GM12878 (cell line): ENCODE measurements at regions not wholly inside any gene's neighbourhood (a gene's known extent, or its start where the extent isn't known, plus 50 kb on each side); places are given as distances from the start of the nearest gene placed in this dataset.

Experiments
- ATAC-seq: fragments of 200-7000 bp; cut with Tn5 transposase; 3 replicates; pipeline ENCODE4 v1.9.1; 2020; ENCODE audit warnings: mild to moderate bottlenecking, moderate library complexity
- BruUV-seq: library from RNA; stranded (reverse); fragments of 400-500 nt; replicated peaks from 2 replicates; lab custom pipeline; 2021; lab: Mats Ljungman, UMichigan
- CTCF ChIA-PET: fragments of 300-600 bp; sonication (Branson Sonifier 250); formaldehyde crosslinking; extraction: SDS; loops from one replicate; lab custom pipeline; 2021; ENCODE audit warnings: inconsistent platforms; lab: Yijun Ruan, JAX
- POLR2A ChIA-PET: fragments of 350-600 bp; formaldehyde crosslinking; extraction: SDS; loops from one replicate; lab custom pipeline; 2021; ENCODE audit warnings: inconsistent platforms; lab: Charles Lee
- RAD21 ChIA-PET: fragments of 300-600 bp; sonication (Branson Sonifier 250); formaldehyde crosslinking; loops from one replicate; lab custom pipeline; 2023; ENCODE audit warnings: antibody characterized with exemption; ENCODE audit not compliant: unreplicated experiment; lab: Charles Lee
- SMC1A ChIA-PET: fragments of 300-600 bp; sonication (Branson Sonifier 250); formaldehyde crosslinking; loops from one replicate; lab custom pipeline; 2023; ENCODE audit not compliant: unreplicated experiment, uncharacterized antibody; lab: Charles Lee
- DNase-seq: peaks from one replicate; pipeline ENCODE4 v3.0.0-alpha.2; 2011; ENCODE audit warnings: low read depth, low spot score
- FAIRE-seq: peaks from 3 replicates; lab custom pipeline; 2011; peaks lifted over from hg19 to GRCh38; lab: Jason Lieb, UNC
- H2AFZ ChIP-seq: 2 replicates; pipeline ENCODE4 v1.6.0; 2011; ENCODE audit warnings: low read depth, low read length, control low read depth; ENCODE audit not compliant: control insufficient read depth
- H3K27ac ChIP-seq: 2 replicates; pipeline ENCODE4 v1.5.1; 2011; ENCODE audit warnings: control low read depth; ENCODE audit not compliant: control insufficient read depth, insufficient read depth
- H3K27me3 ChIP-seq, 2 experiments: replicated peaks in 1 of 2; 2 replicates each; pipeline versions ENCODE4 v1.6.0 to v1.6.1; 2011; ENCODE audit warnings: low read length in 1 of 2; ENCODE audit not compliant: control insufficient read depth in 2 of 2, insufficient read depth in 2 of 2
- H3K36me3 ChIP-seq, 2 experiments: 2 replicates each; pipeline ENCODE4 v1.5.1; 2011; ENCODE audit warnings: low read length in 1 of 2; ENCODE audit not compliant: control insufficient read depth in 2 of 2, insufficient read depth in 2 of 2
- H3K4me1 ChIP-seq: 2 replicates; pipeline ENCODE4 v1.6.1; 2011; ENCODE audit warnings: mild to moderate bottlenecking, low read length, moderate library complexity, mixed read lengths; ENCODE audit not compliant: control insufficient read depth, insufficient read depth
- H3K4me2 ChIP-seq: 2 replicates; pipeline ENCODE4 v1.6.0; 2011; ENCODE audit warnings: control low read depth; ENCODE audit not compliant: control insufficient read depth, insufficient read depth
- H3K4me3 ChIP-seq: fragments of 200-600 bp; sonication (generic); 2 replicates; pipeline ENCODE4 v1.5.1; 2016
- H3K79me2 ChIP-seq: 2 replicates; pipeline ENCODE4 v1.6.0; 2011; ENCODE audit warnings: low read length; ENCODE audit not compliant: control insufficient read depth, insufficient read depth
- H3K9ac ChIP-seq: 2 replicates; pipeline ENCODE4 v1.8.0; 2011; ENCODE audit warnings: low read length, control low read depth, mixed read lengths; ENCODE audit not compliant: control insufficient read depth, insufficient read depth
- H3K9me3 ChIP-seq: replicated peaks from 3 replicates; pipeline ENCODE4 v1.5.1; 2011; ENCODE audit warnings: mild to moderate bottlenecking, low read length; ENCODE audit not compliant: control insufficient read depth, insufficient read depth
- H4K20me1 ChIP-seq: 2 replicates; pipeline ENCODE4 v1.6.0; 2011; ENCODE audit not compliant: control insufficient read depth, insufficient read depth
- CBFB ChIP-seq: IDR thresholded peaks from 2 replicates; pipeline ENCODE4 v1.6.1; 2016; ENCODE audit warnings: antibody characterized with exemption, low read depth
- CREB1 ChIP-seq: IDR thresholded peaks from 2 replicates; pipeline ENCODE4 v1.6.1; 2012; ENCODE audit warnings: low read depth, mild to moderate bottlenecking, inconsistent platforms
- HDAC2 ChIP-seq: fragments of 200-600 bp; sonication (generic); IDR thresholded peaks from 2 replicates; pipeline ENCODE4 v1.6.1; 2017
- JUND ChIP-seq: IDR thresholded peaks from 2 replicates; pipeline ENCODE4 v1.6.1; 2012; ENCODE audit warnings: low read depth, mild to moderate bottlenecking, low read length, improper control_type of control experiment, moderate library complexity
- RELA ChIP-seq: fragments of 450-650 bp; IDR thresholded peaks from 2 replicates; pipeline ENCODE4 v1.8.0; 2014; ENCODE audit warnings: borderline replicate concordance; ENCODE audit not compliant: partially characterized antibody
- RUNX3 ChIP-seq: IDR thresholded peaks from 2 replicates; pipeline ENCODE4 v1.6.1; 2012; ENCODE audit warnings: low read length, inconsistent platforms
- SIN3A ChIP-seq: IDR thresholded peaks from 2 replicates; pipeline ENCODE4 v1.6.1; 2012; ENCODE audit warnings: low read depth, low read length, improper control_type of control experiment
- SMARCA5 ChIP-seq: fragments of 450-650 bp; IDR thresholded peaks from 2 replicates; pipeline ENCODE4 v1.6.1; 2017; ENCODE audit warnings: mild to moderate bottlenecking
- STAT3 ChIP-seq: IDR thresholded peaks from 2 replicates; pipeline ENCODE4 v1.6.1; 2011; ENCODE audit warnings: low read depth, low read length, improper control_type of control experiment
- WGBS: methylation state at CpG from one replicate; pipeline ENCODE4 v1.1.6; 2016; ENCODE audit warnings: low lambda C conversion rate; ENCODE audit not compliant: insufficient replicate concordance, insufficient coverage; ENCODE audit errors: missing lambda C conversion rate; 5-methylcytosine and 5-hydroxymethylcytosine counted together
- in situ Hi-C: fragments of 300-500 bp; cut with MboI; formaldehyde crosslinking; loops from 9 replicates; pipeline ENCODE4 v1.14.3; 2018; ENCODE audit warnings: mixed read lengths
- intact Hi-C: fragments of 100-400 bp; cut with micrococcal nuclease; formaldehyde crosslinking; loops from one replicate; pipeline ENCODE4 v1.14.2; 2022; ENCODE audit not compliant: unreplicated experiment

GRCh38 chr15:20643829-20644425, 102.3 kb upstream of the GOLGA6L6 start:
- TF ChIP-seq HDAC2 (no peak), SMARCA5 (no peak), RELA (no peak), RUNX3 (no peak), JUND (no peak), SIN3A (no peak)
- Histone ChIP-seq H4K20me1 (no peaks in the 10 kb centered on the region), H3K4me3 (no peak overlapping the region), H2AFZ (no peak overlapping the region), H3K36me3 (no peaks in the 10 kb centered on the region), H3K4me1 (no peaks in the 10 kb centered on the region), H3K27me3 (no peaks in the 10 kb centered on the region), H3K9me3 (no peaks in the 10 kb centered on the region), H3K79me2 (no peaks in the 10 kb centered on the region), H3K9ac (no peak overlapping the region), H3K4me2 (no peak overlapping the region), H3K27ac (no peak overlapping the region)
- CTCF ChIA-PET = interaction anchor here (2.5 kb wide), 1 partner anchor 8 kb away, joined by 9 read pairs; no protein-coding TSS in a partner anchor
- intact Hi-C loops (no loop called here), in situ Hi-C loops (no loop called here)
- BruUV-seq = no TSS peak
- POLR2A ChIA-PET = no interaction called here
- RAD21 ChIA-PET = no interaction called here
- no peak for ATAC-seq
- 16% methylated on average over 3 of the region's 3 CpGs for WGBS
- SMC1A ChIA-PET = no interaction called here
- DNase-seq = no peak
- FAIRE-seq = no peak

- no peak for FAIRE-seq
- POLR2A ChIA-PET = no interaction called here
- intact Hi-C loops = no loop called here
Measured at GRCh38 chr15:20643024-20643770, 101.6 kb upstream of the GOLGA6L6 start.

More at GRCh38 chr15:20643024-20643770, 101.6 kb upstream of the GOLGA6L6 start:
- DNase-seq = no peak
- RAD21 ChIA-PET = no interaction called here
- WGBS = 28% methylated on average over 5 of the region's 5 CpGs
- Histone ChIP-seq H3K27me3 (no peaks in the 10 kb centered on the region), H3K27ac (no peak overlapping the region), H3K4me3 (no peak overlapping the region), H3K4me1 (no peaks in the 10 kb centered on the region), H3K4me2 (no peak overlapping the region), H3K9ac (no peak overlapping the region), H3K79me2 (no peaks in the 10 kb centered on the region)
- BruUV-seq = no TSS peak
- in situ Hi-C loops = no loop called here
- SMC1A ChIA-PET = no interaction called here
- TF ChIP-seq CBFB (no peak), STAT3 (no peak), CREB1 (no peak)
- TF ChIP-seq, all 136 proteins: peak for 0
- CTCF ChIA-PET = interaction anchor here (2.5 kb wide), 1 partner anchor 9 kb away, joined by 9 read pairs; no protein-coding TSS in a partner anchor
- Histone ChIP-seq H3K36me3 (no peaks in the 10 kb centered on the region), H2AFZ (no peak overlapping the region), H3K9me3 (no peaks in the 10 kb centered on the region), H4K20me1 (no peaks in the 10 kb centered on the region)
- no peak for ATAC-seq
